Kidney (tissue), 13 donors: ENCODE measurements at regions not wholly inside any gene's neighbourhood (a gene's known extent, or its start where the extent isn't known, plus 50 kb on each side); places are given as distances from the start of the nearest gene placed in this dataset.

Source experiments
- DNase-seq, 5 donors: peaks; one replicate each; pipeline ENCODE4 v3.0.0-alpha.2; 2013 to 2020
- FAIRE-seq: peaks from 2 replicates; lab custom pipeline; 2012; peaks lifted over from hg19 to GRCh38; lab: Jason Lieb, UNC
- H3K27ac ChIP-seq, 2 donors: one replicate each; pipeline ENCODE4 v1.7.0; 2013; ENCODE audit warnings: low read depth in 2 of 2, low read length in 2 of 2, inconsistent platforms in 1 of 2
- H3K27me3 ChIP-seq: one replicate; pipeline ENCODE4 v1.7.1; 2013; ENCODE audit warnings: low read length, inconsistent platforms; ENCODE audit not compliant: control insufficient read depth, insufficient read depth
- H3K36me3 ChIP-seq, 3 donors: one replicate each; pipeline versions ENCODE4 v1.7.0 to v1.7.1; 2013; ENCODE audit warnings: low read length in 3 of 3, control low read depth in 1 of 3, inconsistent platforms in 1 of 3; ENCODE audit not compliant: insufficient read depth in 3 of 3, control insufficient read depth in 2 of 3
- H3K4me1 ChIP-seq, 3 donors: one replicate each; pipeline versions ENCODE4 v1.7.0 to v1.7.1; 2013; ENCODE audit warnings: low read length in 3 of 3, inconsistent platforms in 1 of 3, low read depth in 1 of 3; ENCODE audit not compliant: control insufficient read depth in 2 of 3, insufficient read depth in 2 of 3
- H3K4me3 ChIP-seq, 3 donors: one replicate each; pipeline versions ENCODE4 v1.7.0 to v1.8.1; 2013; ENCODE audit warnings: low read length in 3 of 3, control low read depth in 1 of 3, inconsistent platforms in 1 of 3
- H3K9ac ChIP-seq, 3 donors: one replicate each; pipeline versions ENCODE4 v1.7.0 to v1.7.1; 2013; ENCODE audit warnings: low read length in 3 of 3, control low read depth in 1 of 3, inconsistent platforms in 1 of 3
- H3K9me3 ChIP-seq, 3 donors: one replicate each; pipeline versions ENCODE4 v1.7.0 to v1.7.1; 2013; ENCODE audit warnings: low read length in 3 of 3, control low read depth in 1 of 3, inconsistent platforms in 1 of 3; ENCODE audit not compliant: control insufficient read depth in 2 of 3, insufficient read depth in 1 of 3
- intact Hi-C: fragments of 100-400 bp; cut with DNase I; formaldehyde crosslinking; loops from one replicate; pipeline ENCODE4 v1.11.1; 2022
- TF ChIP-seq, protein P1 (sequence below): IDR thresholded peaks from 3 replicates; pipeline ENCODE4 v1.5.1; 2012; ENCODE audit warnings: mild to moderate bottlenecking, moderate library complexity, borderline replicate concordance; ENCODE audit not compliant: insufficient read depth; ENCODE audit errors: extremely low read depth
- donor health status: control.
- donor health status: control.
- donor health status: control.
- donor health status: control.
- donor health status: control.
- donor health status: DM: yes; HTN: yes; CAD: no.
- donor health status: Normal renal cell carcinoma (clear cell type).

DNA sequence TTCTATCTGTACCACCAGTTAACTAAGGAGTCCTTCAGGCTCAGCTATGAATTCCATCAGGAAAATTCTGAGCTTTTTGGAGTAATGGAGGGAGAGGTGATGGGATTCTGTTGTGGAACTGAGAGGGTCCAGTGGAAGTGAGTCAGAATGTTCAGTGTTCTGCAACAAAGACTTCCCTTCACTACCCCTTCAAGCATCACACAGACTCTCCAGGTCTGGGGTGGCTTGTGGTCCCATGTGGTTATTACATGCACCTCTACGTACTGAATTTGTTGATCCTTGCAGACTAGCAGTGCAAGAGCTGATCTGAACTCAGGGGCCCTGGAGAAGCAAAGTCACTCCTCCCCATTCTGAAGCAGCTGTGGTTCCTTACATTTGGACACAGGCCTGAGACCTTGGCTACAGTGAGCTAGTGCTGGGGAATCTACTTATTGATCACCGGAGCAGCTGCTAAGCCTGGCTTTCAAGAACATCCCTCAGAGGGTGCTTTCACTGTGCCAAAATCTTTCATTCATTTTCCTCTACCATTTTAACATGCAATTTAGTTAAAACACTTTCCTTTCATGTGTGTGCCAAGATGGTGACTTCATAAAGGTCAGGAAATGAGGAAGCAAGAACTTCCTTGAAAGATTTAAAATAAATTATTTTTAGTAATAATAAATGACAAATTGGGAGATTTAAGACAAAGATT is 75.0 kb upstream of the TNC start:
- intact Hi-C loops = no loop called here
- TF ChIP-seq, protein P1, sequence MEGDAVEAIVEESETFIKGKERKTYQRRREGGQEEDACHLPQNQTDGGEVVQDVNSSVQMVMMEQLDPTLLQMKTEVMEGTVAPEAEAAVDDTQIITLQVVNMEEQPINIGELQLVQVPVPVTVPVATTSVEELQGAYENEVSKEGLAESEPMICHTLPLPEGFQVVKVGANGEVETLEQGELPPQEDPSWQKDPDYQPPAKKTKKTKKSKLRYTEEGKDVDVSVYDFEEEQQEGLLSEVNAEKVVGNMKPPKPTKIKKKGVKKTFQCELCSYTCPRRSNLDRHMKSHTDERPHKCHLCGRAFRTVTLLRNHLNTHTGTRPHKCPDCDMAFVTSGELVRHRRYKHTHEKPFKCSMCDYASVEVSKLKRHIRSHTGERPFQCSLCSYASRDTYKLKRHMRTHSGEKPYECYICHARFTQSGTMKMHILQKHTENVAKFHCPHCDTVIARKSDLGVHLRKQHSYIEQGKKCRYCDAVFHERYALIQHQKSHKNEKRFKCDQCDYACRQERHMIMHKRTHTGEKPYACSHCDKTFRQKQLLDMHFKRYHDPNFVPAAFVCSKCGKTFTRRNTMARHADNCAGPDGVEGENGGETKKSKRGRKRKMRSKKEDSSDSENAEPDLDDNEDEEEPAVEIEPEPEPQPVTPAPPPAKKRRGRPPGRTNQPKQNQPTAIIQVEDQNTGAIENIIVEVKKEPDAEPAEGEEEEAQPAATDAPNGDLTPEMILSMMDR = no peak
- Histone ChIP-seq H3K9ac (no peak overlapping the region), H3K36me3 (no peaks in the 10 kb centered on the region), H3K4me3 (no peak overlapping the region), H3K4me1 (no peaks in the 10 kb centered on the region), H3K27me3 (no peaks in the 10 kb centered on the region), H3K27ac (no peak overlapping the region), H3K9me3 (no peaks in the 10 kb centered on the region)
- FAIRE-seq (no peak), DNase-seq (peak in 1 of 5 donors; percentile 42)

DNA sequence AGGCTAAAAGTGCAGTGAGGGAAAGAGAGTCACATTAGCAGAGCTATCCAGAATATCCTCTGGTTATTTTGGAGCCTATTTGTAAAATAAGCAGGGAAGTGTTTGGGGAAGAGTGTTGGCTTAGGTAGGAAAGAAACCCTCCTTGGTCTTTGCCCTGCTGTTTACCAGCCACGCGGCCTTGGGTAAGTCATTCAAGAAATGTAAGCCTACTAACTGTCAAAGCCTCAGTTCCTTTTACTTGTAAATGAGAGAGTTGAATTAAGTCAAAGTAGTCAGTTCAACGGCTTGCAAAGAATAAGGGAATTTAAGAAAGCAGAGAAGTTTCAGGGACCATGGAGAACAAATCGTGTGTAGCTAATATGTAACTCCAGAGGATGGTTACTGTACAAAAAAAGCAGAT is 75.8 kb upstream of the TNC start:
- H3K36me3 ChIP-seq = no peaks in the 10 kb centered on the region
- no peak overlapping the region for H3K9ac ChIP-seq
- no peaks in the 10 kb centered on the region for H3K4me1 ChIP-seq
- intact Hi-C loops = no loop called here
- TF ChIP-seq, protein P1 = no peak
- H3K27ac ChIP-seq = no peak overlapping the region
- FAIRE-seq (no peak), DNase-seq (no peak)
- H3K9me3 ChIP-seq = no peaks in the 10 kb centered on the region
- no peak overlapping the region for H3K4me3 ChIP-seq
- H3K27me3 ChIP-seq = no peaks in the 10 kb centered on the region

DNA sequence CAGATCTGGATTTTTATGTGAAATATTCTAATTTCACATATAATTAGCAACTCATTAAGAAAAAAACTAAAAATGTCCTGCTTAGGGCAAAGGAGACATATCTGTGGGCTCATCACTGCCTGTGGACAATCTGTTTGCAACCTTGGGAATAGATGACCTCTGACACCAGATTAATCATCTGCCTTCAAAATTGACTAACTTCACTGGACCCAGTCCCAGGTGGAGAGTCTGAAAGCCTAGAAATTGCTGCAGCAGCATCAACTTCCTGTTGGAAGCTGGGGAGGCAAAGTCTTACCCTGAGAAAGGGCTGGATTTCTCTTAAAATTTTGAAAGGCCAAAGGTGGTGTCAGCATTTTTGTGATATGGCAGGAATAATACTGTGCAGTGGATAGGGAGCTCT is 76.3 kb upstream of the TNC start:
- Histone ChIP-seq H3K27ac (no peak overlapping the region), H3K9me3 (no peaks in the 10 kb centered on the region), H3K27me3 (no peaks in the 10 kb centered on the region), H3K4me1 (no peaks in the 10 kb centered on the region), H3K9ac (no peak overlapping the region), H3K36me3 (no peaks in the 10 kb centered on the region), H3K4me3 (no peak overlapping the region)
- no peak for DNase-seq
- no peak for FAIRE-seq
- TF ChIP-seq, protein P1 = no peak
- intact Hi-C loops = no loop called here

DNA sequence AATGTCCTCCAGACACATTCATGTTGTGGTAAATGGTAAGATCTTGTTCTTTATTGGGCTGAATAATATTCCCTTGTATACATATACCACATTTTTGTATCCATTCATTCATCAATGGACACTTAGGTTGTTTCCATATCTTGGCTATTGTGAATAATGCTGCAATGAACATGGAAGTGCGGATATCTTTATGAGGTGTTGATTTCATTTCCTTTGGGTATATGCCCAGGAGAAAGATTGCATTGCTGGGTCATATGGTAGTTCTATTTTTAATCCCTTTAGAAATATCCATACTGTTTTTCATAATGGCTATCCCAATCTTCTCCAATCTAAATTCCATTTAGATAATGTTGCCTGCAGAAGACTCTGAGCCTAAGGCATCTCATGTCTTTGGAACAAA is 78.0 kb upstream of the TNC start:
- intact Hi-C loops = no loop called here
- no peaks in the 10 kb centered on the region for H3K27me3 ChIP-seq
- TF ChIP-seq, protein P1 = no peak
- H3K4me3 ChIP-seq = no peak overlapping the region
- H3K4me1 ChIP-seq = no peaks in the 10 kb centered on the region
- H3K9me3 ChIP-seq = no peaks in the 10 kb centered on the region
- H3K9ac ChIP-seq = no peak overlapping the region
- no peaks in the 10 kb centered on the region for H3K36me3 ChIP-seq
- FAIRE-seq (no peak), DNase-seq (no peak)
- H3K27ac ChIP-seq = no peak overlapping the region
